ENCODE measurements at regions not wholly inside any gene's neighbourhood (a gene's known extent, or its start where the extent isn't known, plus 50 kb on each side); places are given as distances from the start of the nearest gene placed in this dataset.
"Not testable (repeated sequence)": the region's sequence is repeated elsewhere in the genome, so short reads cannot be mapped to it uniquely, and the experiment has no call there.

DNA sequence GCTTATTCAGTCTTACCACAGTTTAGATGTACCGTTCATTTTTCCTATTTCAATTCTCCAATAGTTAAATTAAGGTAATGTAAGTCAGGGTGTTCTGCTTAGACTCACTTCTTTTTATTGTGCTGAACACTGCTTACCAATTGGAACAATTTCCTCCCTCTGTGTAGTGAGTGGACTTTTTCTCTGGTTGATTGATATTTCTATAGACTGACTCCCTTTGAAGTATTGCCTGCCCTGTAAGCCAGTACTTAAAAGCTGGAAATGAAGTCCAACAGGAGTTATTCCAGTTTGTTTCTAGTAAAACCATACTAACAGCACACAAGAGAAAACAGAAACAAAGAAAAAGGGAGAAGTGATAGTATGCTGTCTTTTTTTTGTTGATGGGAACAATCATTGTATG lies 1674.9 kb downstream of the REEP3 start:
- Mint-ChIP-seq H3K27me3 (no peaks in the 10 kb centered on the region), H3K27ac (no peak overlapping the region), H3K4me1 (no peaks in the 10 kb centered on the region), H3K9me3 (peaks cover 2% of the 10 kb centered on the region), H3K4me3 (no peak overlapping the region), H3K36me3 (ENCODE audit: low read depth) (no peaks in the 10 kb centered on the region)
- CTCF ChIA-PET, result no interaction called here
- POLR2A ChIA-PET, result no interaction called here
- DNase-seq, result no peak

DNA sequence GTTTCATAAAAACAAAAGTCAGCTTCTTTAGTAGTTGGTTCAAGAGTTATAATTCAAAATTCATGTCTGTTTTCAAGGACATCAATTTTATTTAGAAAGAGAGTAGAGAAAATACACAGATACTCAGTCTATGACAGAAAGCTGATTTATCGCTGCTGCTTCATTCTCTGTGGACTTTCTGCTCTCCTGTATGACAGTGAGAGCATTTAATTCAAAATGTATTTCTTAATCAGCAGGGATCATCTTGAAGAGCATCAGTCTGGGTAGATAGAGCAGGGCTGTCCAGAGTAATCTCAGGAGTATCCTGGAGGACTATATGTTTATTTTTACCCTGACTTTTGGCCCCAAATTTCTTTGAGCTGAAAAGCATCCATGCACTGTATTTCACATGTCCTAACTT lies 1676.7 kb downstream of the REEP3 start:
- POLR2A ChIA-PET, result no interaction called here
- H3K36me3 Mint-ChIP-seq (ENCODE audit: low read depth), result no peaks in the 10 kb centered on the region
- H3K9me3 Mint-ChIP-seq, result peaks cover 2% of the 10 kb centered on the region
- H3K4me3 Mint-ChIP-seq, result no peak overlapping the region
- no peaks in the 10 kb centered on the region for H3K4me1 Mint-ChIP-seq
- no peaks in the 10 kb centered on the region for H3K27me3 Mint-ChIP-seq
- no peak overlapping the region for H3K27ac Mint-ChIP-seq
- no peak for DNase-seq
- CTCF ChIA-PET, result no interaction called here

DNA sequence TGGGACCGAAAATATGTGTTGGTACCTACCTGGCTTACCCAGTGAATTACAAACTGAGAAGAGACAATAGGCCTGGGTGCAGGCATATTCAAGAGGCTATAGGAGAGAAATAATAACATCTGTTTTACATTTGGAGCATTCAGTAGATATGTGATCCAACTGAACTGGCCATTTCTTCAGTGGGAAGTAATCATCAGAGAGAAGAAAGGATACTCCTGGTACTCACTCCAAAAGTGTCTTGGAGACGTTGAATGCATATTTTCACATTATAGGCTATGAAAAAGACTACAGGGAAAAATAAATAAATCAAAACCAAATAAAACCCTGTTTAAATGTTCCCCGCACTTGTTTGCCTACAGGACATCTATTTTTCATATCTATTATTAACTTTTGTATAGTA lies 1680.3 kb downstream of the REEP3 start:
- no peaks in the 10 kb centered on the region for H3K36me3 Mint-ChIP-seq (ENCODE audit: low read depth)
- H3K27me3 Mint-ChIP-seq, result no peaks in the 10 kb centered on the region
- H3K27ac Mint-ChIP-seq, result no peak overlapping the region
- DNase-seq, result no peak
- H3K4me1 Mint-ChIP-seq, result no peaks in the 10 kb centered on the region
- ChIA-PET CTCF (no interaction called here), POLR2A (no interaction called here)
- peaks cover 2% of the 10 kb centered on the region for H3K9me3 Mint-ChIP-seq
- no peak overlapping the region for H3K4me3 Mint-ChIP-seq

DNA sequence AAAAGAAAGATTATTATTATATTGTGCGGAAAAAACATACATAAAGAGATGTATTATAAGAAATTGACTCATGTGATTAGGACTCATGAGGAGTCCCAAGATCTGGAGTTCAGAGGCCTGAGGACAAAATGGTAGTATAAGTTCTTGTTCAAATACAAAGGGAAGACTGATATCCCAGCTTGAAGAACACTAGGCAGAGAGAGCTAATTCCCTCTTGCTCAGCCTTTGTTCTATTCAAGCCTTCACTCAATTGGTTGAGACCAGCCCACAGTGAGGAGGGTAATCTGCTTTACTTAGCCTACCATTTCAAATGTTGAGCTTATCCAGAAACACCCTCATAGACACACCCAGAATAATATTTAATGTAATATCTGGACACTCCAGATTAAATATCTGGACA lies 1683.8 kb downstream of the REEP3 start:
- H3K4me1 Mint-ChIP-seq, result no peaks in the 10 kb centered on the region
- H3K27ac Mint-ChIP-seq, result no peak overlapping the region
- ChIA-PET POLR2A (no interaction called here), CTCF (no interaction called here)
- DNase-seq, result no peak
- H3K36me3 Mint-ChIP-seq (ENCODE audit: low read depth), result no peaks in the 10 kb centered on the region
- H3K4me3 Mint-ChIP-seq, result no peak overlapping the region
- no peaks in the 10 kb centered on the region for H3K27me3 Mint-ChIP-seq
- peaks cover 2% of the 10 kb centered on the region for H3K9me3 Mint-ChIP-seq

DNA sequence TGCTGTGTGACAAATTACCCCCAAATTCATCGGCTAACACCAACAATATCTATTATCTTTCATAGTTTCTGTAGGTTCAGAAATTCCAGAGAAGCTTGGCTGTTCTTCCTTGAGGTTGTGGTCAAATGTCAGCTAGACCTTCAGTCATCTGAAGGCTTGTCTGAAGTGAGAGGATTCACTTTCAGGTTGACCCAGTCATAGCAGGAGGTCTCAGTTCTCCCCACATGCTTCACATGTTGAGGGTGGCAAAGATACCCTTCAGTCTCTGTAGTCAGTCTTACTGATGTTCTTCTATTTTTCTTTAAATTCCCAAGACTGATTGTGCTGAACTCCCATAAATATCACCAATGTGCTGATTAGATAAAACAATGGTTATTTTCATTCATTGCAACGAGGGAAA lies 1692.0 kb downstream of the REEP3 start:
- no peak for DNase-seq
- no peak overlapping the region for H3K27ac Mint-ChIP-seq
- H3K36me3 Mint-ChIP-seq (ENCODE audit: low read depth), result no peaks in the 10 kb centered on the region
- ChIA-PET POLR2A (no interaction called here), CTCF (no interaction called here)
- H3K4me3 Mint-ChIP-seq, result no peak overlapping the region
- H3K27me3 Mint-ChIP-seq, result no peaks in the 10 kb centered on the region
- H3K4me1 Mint-ChIP-seq, result no peaks in the 10 kb centered on the region
- no peaks in the 10 kb centered on the region for H3K9me3 Mint-ChIP-seq

DNA sequence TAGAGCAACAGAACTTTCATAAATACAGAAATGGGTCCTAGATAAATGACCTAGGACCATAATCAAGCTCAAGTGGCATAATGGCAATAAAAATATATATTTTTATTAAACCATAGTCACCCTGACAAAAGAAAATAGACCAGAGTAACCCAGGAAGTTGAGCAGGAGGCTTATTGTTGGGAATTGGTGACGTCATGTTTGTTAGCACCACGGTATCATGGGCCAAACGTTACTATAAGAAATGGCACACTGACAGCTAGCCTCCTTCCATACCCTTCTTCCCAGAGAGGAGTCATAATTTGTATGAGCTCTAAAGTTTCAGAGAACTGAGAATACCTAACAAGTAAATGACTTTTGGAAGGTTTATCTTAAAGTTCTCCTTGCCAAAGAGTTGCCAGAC lies 1698.2 kb downstream of the REEP3 start:
- no peak overlapping the region for H3K4me3 Mint-ChIP-seq
- no peaks in the 10 kb centered on the region for H3K9me3 Mint-ChIP-seq
- DNase-seq, result no peak
- H3K4me1 Mint-ChIP-seq, result no peaks in the 10 kb centered on the region
- H3K27me3 Mint-ChIP-seq, result no peaks in the 10 kb centered on the region
- POLR2A ChIA-PET, result no interaction called here
- CTCF ChIA-PET, result no interaction called here
- no peaks in the 10 kb centered on the region for H3K36me3 Mint-ChIP-seq (ENCODE audit: low read depth)
- H3K27ac Mint-ChIP-seq, result no peak overlapping the region

DNA sequence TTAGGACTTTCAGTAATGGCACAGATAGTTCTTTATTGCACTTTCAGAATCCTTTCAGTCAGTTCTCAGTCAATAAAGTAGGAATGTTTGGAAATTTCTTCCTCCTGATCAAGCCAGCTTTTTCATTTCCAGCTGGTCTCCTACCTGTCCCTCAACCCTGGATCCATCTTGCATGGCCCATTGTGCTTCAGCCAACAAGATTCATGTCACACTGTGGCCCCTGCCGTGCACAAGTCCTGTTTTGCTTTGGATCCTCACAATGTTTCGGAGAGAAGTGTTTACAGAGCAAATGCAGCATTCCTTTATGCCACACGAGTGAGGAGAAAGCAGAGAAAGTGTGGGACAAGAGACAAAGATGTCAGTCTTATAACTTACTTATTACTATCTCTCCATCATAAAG lies 1694.7 kb upstream of the LRRTM3 start:
- no peak for DNase-seq
- Mint-ChIP-seq H3K4me3 (no peak overlapping the region), H3K27me3 (no peaks in the 10 kb centered on the region), H3K27ac (no peak overlapping the region), H3K4me1 (no peaks in the 10 kb centered on the region), H3K36me3 (ENCODE audit: low read depth) (no peaks in the 10 kb centered on the region), H3K9me3 (peaks cover 3% of the 10 kb centered on the region)
- ChIA-PET CTCF (no interaction called here), POLR2A (no interaction called here)

DNA sequence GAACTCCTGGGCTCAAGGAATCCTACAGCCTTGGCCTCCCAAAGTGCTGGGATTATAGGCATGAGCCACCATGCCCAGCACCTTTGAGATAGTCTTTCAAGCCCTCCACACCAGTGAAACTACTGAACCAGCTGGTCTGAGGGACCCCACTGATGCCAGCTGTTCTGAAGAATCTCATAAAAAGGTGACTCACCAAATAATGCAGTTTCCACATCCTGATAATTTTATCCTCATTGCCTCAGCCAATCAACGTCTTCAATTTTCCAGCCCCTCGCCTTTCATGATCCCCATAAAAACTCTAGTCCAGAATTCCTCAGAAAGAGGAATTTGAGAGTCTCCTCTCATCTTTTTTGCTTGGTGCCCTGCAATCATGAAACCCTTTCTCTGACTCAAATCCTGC lies 1691.6 kb upstream of the LRRTM3 start:
- Mint-ChIP-seq H3K9me3 (no peaks in the 10 kb centered on the region), H3K4me1 (no peaks in the 10 kb centered on the region), H3K36me3 (ENCODE audit: low read depth) (no peaks in the 10 kb centered on the region), H3K27me3 (no peaks in the 10 kb centered on the region), H3K27ac (no peak overlapping the region), H3K4me3 (no peak overlapping the region)
- ChIA-PET POLR2A (no interaction called here), CTCF (no interaction called here)
- no peak for DNase-seq

DNA sequence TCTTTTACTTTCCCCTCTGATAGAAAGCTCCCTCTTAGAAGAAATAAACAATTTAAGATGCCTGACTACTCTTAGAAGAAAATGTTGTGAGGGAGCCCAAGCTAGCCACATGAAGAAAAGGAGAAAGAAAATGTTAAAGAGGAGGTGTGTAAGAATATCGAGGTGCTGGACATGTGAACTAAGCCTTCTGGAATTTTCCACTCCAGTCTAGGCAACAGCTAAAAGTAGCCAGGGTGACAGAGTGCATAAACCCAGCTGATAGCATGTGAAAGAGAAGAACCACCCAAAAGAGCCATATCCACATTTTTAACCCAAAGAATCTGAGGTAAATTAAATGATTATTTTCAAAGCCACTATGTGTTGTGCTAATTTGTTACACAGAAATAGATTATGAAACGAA lies 1690.6 kb upstream of the LRRTM3 start:
- POLR2A ChIA-PET, result no interaction called here
- H3K4me1 Mint-ChIP-seq, result no peaks in the 10 kb centered on the region
- H3K4me3 Mint-ChIP-seq, result no peak overlapping the region
- no peaks in the 10 kb centered on the region for H3K27me3 Mint-ChIP-seq
- no peak for DNase-seq
- H3K36me3 Mint-ChIP-seq (ENCODE audit: low read depth), result no peaks in the 10 kb centered on the region
- no peaks in the 10 kb centered on the region for H3K9me3 Mint-ChIP-seq
- no peak overlapping the region for H3K27ac Mint-ChIP-seq
- CTCF ChIA-PET, result interaction anchor here (0.6 kb wide), 1 partner anchor 33 kb away, joined by 5 read pairs; no protein-coding TSS in a partner anchor

DNA sequence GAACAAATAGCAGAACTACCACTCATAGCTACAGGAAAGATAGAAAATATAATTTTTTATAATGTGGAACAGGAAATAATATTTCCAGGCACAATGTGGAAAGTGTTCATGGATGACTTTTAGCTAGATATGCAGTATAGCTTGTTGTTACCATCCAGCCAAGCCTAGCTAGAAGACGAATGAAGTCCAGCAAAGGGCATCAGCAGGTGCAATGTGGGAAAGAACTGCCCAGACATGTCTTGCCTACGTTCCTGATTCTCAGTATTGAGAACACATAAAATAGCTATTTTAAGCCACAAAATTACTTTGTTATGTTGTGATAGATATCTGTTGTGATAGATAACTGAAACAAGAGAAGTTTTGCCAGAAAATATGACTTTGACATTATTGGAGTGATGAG lies 1690.0 kb upstream of the LRRTM3 start:
- Mint-ChIP-seq H3K27me3 (no peaks in the 10 kb centered on the region), H3K4me3 (no peak overlapping the region), H3K9me3 (no peaks in the 10 kb centered on the region), H3K27ac (no peak overlapping the region), H3K4me1 (no peaks in the 10 kb centered on the region), H3K36me3 (ENCODE audit: low read depth) (no peaks in the 10 kb centered on the region)
- no peak for DNase-seq
- CTCF ChIA-PET, result interaction anchor here (0.6 kb wide), 1 partner anchor 33 kb away, joined by 5 read pairs; no protein-coding TSS in a partner anchor
- POLR2A ChIA-PET, result no interaction called here

DNA sequence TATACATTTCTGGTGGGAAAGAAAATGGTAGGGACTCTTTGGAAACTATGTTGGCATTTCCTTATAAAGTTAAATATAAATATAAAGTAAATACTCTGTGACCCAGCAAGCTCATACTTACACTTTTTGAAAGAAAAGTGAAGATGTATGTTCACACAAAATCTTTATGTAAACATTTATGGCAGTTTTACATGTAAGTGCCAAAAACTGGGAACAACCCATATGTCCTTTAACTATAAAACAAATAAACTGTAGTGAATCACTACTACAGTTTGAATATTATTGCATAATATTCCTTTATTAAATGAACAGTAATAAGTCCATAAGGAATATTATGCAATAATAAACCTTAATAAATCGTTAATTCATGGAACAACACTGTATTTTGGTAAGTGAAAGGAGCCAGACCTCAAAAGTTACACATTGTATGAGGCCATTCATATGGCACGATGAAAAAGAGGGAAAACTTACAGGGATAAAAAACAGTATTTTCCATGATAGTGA lies 1660.3 kb upstream of the LRRTM3 start:
- Mint-ChIP-seq H3K27me3 (no peaks in the 10 kb centered on the region), H3K4me1 (no peaks in the 10 kb centered on the region), H3K4me3 (no peak overlapping the region), H3K27ac (no peak overlapping the region), H3K36me3 (ENCODE audit: low read depth) (no peaks in the 10 kb centered on the region), H3K9me3 (peaks cover 7% of the 10 kb centered on the region)
- POLR2A ChIA-PET, result no interaction called here
- no peak for DNase-seq
- CTCF ChIA-PET, result no interaction called here

DNA sequence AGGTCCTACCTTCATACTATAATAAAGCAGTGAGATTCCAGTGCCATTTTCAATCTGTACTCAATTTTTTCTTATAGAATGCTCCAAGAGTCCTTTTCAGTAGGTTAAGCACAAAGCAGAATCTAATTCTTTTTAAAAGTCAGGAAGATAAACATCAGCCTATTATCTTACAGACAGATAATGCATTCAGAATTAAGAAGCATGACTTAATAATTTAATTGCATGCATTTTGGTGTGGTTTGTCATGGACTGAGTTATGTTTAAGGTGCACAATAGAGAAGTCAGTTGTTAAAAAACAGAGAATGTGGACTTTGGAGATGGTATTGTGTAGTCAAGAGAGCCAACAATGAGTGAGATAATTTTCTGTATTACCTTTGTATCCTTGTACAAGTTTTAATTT lies 1656.3 kb upstream of the LRRTM3 start:
- not testable (repeated sequence) for H3K36me3 Mint-ChIP-seq (ENCODE audit: low read depth); H3K4me3 Mint-ChIP-seq
- CTCF ChIA-PET, result interaction anchor here (0.6 kb wide), 1 partner anchor 499 kb away, joined by 3 read pairs; no protein-coding TSS in a partner anchor

DNA sequence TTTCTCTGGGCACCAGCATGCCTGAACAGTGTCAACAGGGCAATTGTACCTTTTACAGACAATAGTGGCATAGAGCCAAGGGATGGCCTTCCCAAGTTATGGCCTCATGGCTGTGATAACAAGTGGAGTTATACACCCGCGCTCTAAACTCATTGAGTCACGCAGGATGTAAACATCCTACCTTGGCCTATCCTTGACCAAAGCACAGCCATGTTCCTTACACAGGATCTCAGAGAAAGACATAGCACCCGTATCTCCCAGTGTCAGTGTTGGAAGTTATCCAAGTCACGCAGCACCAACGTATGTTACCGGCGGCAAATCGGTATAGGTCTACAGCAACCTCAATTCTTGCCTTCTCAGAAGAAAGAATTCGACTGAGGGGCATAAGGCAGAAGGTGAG lies 1654.9 kb upstream of the LRRTM3 start:
- Mint-ChIP-seq H3K4me1 (no peaks in the 10 kb centered on the region), H3K27me3 (no peaks in the 10 kb centered on the region), H3K27ac (no peak overlapping the region), H3K9me3 (no peaks in the 10 kb centered on the region), H3K4me3 (no peak overlapping the region), H3K36me3 (ENCODE audit: low read depth) (no peaks in the 10 kb centered on the region)
- POLR2A ChIA-PET, result no interaction called here
- DNase-seq, result no peak
- CTCF ChIA-PET, result no interaction called here

More for the DNA sequence above, 1656.3 kb upstream of the LRRTM3 start:
- DNase-seq, H3K27me3 Mint-ChIP-seq, H3K4me1 Mint-ChIP-seq, H3K27ac Mint-ChIP-seq, POLR2A ChIA-PET, H3K9me3 Mint-ChIP-seq: not testable (repeated sequence)

DNA sequence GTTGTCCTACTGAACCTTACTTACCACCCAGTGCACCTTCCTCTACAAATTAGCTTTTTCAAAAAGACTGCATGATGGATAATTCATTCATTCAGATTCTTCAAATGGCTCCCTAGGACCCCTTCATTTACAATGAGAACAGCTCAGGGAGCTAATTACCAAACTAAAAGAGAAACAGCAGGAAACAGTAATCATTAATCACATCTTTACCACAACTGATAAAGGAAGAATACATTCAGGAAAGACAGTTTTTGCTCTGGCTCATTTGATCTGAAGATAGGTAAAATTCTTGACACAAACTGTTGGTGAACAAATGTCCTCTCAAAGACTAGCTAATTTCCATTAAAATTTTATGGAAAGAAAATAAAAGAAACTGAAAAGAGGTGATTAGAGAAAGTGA lies 1652.7 kb upstream of the LRRTM3 start:
- DNase-seq, result no peak
- Mint-ChIP-seq H3K9me3 (no peaks in the 10 kb centered on the region), H3K27me3 (no peaks in the 10 kb centered on the region), H3K4me3 (no peak overlapping the region), H3K36me3 (ENCODE audit: low read depth) (no peaks in the 10 kb centered on the region), H3K27ac (no peak overlapping the region), H3K4me1 (no peaks in the 10 kb centered on the region)
- CTCF ChIA-PET, result no interaction called here
- POLR2A ChIA-PET, result no interaction called here

DNA sequence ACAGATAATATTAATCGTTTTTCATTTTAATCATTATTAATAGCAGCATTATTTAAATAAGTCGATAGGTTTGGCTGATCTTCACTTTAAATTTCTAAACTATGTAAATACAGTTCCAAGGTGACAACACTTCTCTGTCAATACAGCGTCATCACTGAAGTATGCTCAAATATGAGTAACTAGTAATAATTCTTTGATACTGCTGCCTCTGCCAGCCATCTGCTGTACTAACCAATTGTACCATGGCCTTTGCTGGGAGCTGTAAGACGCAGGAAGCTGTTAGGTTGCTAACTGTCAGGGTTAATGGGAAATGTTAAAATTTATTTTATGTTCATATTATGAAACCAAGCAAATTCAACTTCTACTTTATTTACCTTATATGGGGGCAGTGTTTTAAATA lies 1650.5 kb upstream of the LRRTM3 start:
- CTCF ChIA-PET, result interaction anchor here (0.6 kb wide), 2 partner anchors 28 to 204 kb away, joined by 3 read pairs; no protein-coding TSS in a partner anchor

More for the DNA sequence above, 1650.5 kb upstream of the LRRTM3 start:
- no peak for DNase-seq
- H3K27me3 Mint-ChIP-seq, result no peaks in the 10 kb centered on the region
- no peak overlapping the region for H3K27ac Mint-ChIP-seq
- no peaks in the 10 kb centered on the region for H3K36me3 Mint-ChIP-seq (ENCODE audit: low read depth)
- H3K4me1 Mint-ChIP-seq, result no peaks in the 10 kb centered on the region
- POLR2A ChIA-PET, result no interaction called here
- peaks cover 3% of the 10 kb centered on the region for H3K9me3 Mint-ChIP-seq
- no peak overlapping the region for H3K4me3 Mint-ChIP-seq
